T-helper 2 cell treated with Interferon-gamma antibody and Interleukin-4, amounts not matched to agents 100 ng/mL and 5 ng/mL, for 36 hours (primary cell): ENCODE measurements at regions not wholly inside any gene's neighbourhood (a gene's known extent, or its start where the extent isn't known, plus 50 kb on each side); places are given as distances from the start of the nearest gene placed in this dataset.
"Not testable (repeated sequence)": the region's sequence is repeated elsewhere in the genome, so short reads cannot be mapped to it uniquely, and the experiment has no call there.

Source experiments
- intact Hi-C: fragments of 100-400 bp; cut with micrococcal nuclease; formaldehyde crosslinking; loops from one replicate; pipeline ENCODE4 v1.15.1; 2023

GRCh38 chr20:53803492-53804155 lies 210.0 kb upstream of the ZNF217 start:
- intact Hi-C loops: no loop called here

- intact Hi-C loops: no loop called here
Observed at GRCh38 chr20:53801609-53802370, 208.2 kb upstream of the ZNF217 start.

GRCh38 chr20:53800883-53801604 lies 207.4 kb upstream of the ZNF217 start:
- intact Hi-C loops: no loop called here

- intact Hi-C loops: no loop called here
Observed at GRCh38 chr20:53800418-53800817, 206.8 kb upstream of the ZNF217 start.

- intact Hi-C loops: no loop called here
Observed at GRCh38 chr20:53797085-53797484, 203.4 kb upstream of the ZNF217 start.

GRCh38 chr20:53795170-53795569 lies 201.5 kb upstream of the ZNF217 start:
- intact Hi-C loops: no loop called here

- intact Hi-C loops: no loop called here
Observed at GRCh38 chr20:53794529-53795115, 201.0 kb upstream of the ZNF217 start.

GRCh38 chr20:53793783-53794383 lies 200.2 kb upstream of the ZNF217 start:
- intact Hi-C loops: no loop called here

- intact Hi-C loops: no loop called here
Observed at GRCh38 chr20:53792946-53793536, 199.4 kb upstream of the ZNF217 start.

GRCh38 chr20:53789989-53790675 lies 196.5 kb upstream of the ZNF217 start:
- intact Hi-C loops: no loop called here

GRCh38 chr20:53788253-53789022 lies 194.8 kb upstream of the ZNF217 start:
- intact Hi-C loops: no loop called here

GRCh38 chr20:53787491-53787931 lies 193.9 kb upstream of the ZNF217 start:
- intact Hi-C loops: not testable (repeated sequence)

GRCh38 chr20:53786445-53787267 lies 193.0 kb upstream of the ZNF217 start:
- intact Hi-C loops: no loop called here

- intact Hi-C loops: no loop called here
Observed at GRCh38 chr20:53786071-53786444, 192.4 kb upstream of the ZNF217 start.

- intact Hi-C loops: no loop called here
Observed at GRCh38 chr20:53785320-53785719, 191.7 kb upstream of the ZNF217 start.

GRCh38 chr20:53783768-53784167 lies 190.1 kb upstream of the ZNF217 start:
- intact Hi-C loops: no loop called here

- intact Hi-C loops: no loop called here
Observed at GRCh38 chr20:53782612-53783246, 189.1 kb upstream of the ZNF217 start.

GRCh38 chr20:53779822-53780221 lies 186.2 kb upstream of the ZNF217 start:
- intact Hi-C loops: no loop called here
